GM12873 (cell line): ENCODE measurements at regions not wholly inside any gene's neighbourhood (a gene's known extent, or its start where the extent isn't known, plus 50 kb on each side); places are given as distances from the start of the nearest gene placed in this dataset.

Experiments used
- TF ChIP-seq, protein P1 (sequence below): IDR thresholded peaks from 2 replicates; pipeline ENCODE4 v1.5.1; 2012; ENCODE audit warnings: low read depth, mild to moderate bottlenecking, moderate library complexity, low read length, control low read depth; ENCODE audit not compliant: insufficient read depth; ENCODE audit errors: missing control alignments

DNA sequence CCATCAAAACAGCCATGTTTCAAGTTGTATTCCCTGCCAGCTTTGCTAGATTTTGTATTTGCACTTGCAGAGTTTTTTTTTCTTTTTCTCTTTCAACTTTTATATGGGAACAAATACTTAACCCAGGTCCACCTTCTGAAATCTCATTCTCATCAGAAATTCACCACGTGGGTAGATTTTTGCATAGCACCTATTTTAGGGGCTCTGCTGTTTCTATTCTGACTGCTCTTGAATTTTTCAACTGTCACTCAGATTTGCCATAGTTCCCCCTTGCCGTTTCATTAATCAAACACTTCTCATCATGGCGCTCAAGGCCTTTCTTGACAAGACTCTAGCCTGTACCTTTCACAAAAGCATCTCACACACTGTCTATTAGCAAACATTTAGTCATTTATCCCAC lies 767.2 kb downstream of the VRK1 start:
- TF ChIP-seq, protein P1, sequence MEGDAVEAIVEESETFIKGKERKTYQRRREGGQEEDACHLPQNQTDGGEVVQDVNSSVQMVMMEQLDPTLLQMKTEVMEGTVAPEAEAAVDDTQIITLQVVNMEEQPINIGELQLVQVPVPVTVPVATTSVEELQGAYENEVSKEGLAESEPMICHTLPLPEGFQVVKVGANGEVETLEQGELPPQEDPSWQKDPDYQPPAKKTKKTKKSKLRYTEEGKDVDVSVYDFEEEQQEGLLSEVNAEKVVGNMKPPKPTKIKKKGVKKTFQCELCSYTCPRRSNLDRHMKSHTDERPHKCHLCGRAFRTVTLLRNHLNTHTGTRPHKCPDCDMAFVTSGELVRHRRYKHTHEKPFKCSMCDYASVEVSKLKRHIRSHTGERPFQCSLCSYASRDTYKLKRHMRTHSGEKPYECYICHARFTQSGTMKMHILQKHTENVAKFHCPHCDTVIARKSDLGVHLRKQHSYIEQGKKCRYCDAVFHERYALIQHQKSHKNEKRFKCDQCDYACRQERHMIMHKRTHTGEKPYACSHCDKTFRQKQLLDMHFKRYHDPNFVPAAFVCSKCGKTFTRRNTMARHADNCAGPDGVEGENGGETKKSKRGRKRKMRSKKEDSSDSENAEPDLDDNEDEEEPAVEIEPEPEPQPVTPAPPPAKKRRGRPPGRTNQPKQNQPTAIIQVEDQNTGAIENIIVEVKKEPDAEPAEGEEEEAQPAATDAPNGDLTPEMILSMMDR: no peak

DNA sequence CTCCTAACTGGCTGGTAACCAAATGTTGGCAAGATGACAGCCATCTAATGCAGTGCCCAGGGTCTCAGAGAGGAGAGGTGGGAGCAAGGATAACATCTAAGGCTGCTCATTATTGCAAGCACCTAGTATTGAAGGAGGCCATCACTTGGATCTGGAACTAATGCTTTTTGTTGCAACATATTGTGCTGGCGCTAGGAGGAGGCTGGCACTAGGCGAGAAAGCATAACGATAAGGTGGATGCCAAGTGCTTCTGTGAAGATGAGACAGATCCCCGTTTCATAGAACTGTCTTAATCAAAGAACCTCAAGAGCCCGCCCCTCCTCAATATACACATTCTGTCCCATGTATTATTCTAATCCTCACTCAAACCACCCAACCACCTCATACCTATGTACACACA lies 774.0 kb downstream of the VRK1 start:
- TF ChIP-seq, protein P1: no peak

DNA sequence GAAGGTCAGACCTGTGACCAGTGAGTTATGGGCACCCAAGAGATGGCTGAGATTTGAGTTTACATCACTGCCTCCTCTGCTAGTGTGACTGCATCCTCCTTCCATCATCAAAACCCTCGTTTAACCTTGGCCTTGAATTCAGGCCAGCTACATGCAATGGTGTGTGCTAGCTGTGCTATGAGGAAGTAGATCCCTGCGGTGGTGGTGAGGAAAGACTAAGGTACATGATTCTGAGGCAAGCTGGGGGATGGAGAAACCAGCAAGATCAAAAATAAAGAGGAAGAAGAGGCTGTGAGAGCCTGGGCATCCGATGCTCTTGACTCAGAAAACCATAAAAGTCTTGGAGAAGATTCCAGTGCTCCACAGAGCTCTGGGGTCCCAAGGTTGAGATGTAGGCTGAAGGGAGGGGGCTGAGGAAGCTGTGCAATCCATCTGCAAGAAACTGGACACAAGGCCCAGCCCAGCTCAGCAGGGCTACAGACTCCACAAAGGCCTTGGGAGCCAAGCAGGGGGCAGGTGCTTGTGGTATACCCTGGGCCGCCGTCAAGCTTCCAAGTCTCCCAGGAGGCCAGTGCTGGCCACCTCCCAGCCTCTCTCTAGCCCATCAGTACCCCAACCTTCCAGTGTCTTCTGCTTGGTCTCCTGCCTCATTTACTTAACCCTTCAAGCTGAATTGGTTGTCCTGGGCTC lies 774.8 kb downstream of the VRK1 start:
- TF ChIP-seq, protein P1: no peak

DNA sequence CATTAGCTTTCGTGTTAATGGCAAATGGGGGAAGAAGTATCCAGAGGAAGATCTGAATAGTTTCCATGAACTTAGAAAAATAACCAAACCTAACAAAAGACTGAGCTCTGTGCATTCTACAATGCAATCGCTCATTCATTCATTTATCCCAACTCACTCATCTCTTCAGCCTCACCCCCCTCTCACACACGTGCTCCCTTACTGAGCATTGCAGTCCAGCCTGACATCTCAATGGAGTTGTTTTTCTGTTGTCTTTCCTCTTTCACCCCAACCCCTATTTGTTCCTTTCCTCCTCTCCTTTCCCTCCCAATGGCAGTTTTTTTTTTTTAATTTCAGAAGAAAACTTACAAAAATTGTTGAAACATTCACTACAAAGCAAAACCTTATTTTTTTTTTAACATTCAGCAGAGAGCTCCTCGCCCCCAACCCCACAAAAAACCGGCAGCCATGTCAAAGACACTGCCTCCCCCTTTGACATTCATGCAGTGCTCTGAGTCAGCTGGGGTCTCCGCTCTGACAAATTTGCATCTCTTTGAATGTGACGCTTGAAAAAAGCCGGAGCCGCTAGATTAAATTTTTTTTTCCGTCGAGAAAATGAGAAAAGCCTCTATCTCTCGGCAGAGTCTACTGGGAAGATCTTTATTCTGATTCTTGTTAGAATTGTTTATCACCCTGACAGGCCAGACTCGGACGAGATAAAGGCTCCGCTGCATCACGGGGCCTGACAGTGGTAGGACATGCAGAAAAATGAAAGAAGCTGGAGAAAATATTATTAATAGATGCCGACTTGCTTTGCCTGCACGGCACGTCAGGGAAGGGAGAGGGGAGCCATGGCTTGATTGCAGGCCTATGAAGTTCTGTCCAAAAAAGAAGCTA lies 775.6 kb downstream of the VRK1 start:
- TF ChIP-seq, protein P1: no peak

DNA sequence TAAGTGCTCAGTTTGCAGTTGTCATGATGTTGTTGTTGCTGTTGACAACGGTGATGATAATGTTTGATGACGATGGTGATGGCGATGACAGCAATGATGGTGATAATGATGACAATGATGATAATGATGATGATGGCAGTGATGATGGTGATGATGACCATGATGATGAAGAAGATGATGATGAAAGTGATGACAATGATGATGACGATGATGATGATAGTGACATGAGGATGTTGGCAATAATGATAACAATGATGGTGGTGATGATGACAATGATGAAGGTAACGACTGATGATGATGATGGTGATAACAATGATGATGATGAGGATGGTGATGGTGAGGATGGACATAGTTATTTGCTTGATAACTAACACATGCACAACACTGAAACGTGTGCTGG lies 778.5 kb downstream of the VRK1 start:
- TF ChIP-seq, protein P1: no peak

DNA sequence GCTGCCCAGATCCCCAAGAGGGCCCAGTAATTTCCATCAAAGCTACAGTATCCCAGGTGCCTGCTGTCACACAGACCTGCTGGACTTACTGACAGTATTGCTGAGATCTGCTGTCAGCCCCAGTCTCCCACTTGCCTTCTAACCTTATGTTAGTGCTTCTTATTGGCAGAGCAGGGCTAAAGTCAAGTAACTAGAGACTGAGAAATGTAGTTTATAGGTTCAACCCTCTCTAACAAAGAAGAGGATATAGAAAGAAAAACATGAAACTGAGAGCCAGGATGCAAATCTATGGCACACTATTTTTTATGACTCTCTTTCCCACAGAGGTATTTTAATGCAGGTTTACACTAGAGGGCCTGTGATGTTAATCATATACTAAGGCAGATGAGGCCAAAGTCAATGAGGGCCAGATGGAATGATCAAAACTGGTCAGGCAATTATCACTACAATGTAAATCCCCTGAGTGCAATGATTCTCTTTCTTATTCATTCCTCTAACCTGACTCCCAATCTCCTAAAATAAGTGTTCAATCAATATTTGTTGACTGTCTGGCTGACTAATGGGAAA lies 781.9 kb downstream of the VRK1 start:
- TF ChIP-seq, protein P1: no peak

DNA sequence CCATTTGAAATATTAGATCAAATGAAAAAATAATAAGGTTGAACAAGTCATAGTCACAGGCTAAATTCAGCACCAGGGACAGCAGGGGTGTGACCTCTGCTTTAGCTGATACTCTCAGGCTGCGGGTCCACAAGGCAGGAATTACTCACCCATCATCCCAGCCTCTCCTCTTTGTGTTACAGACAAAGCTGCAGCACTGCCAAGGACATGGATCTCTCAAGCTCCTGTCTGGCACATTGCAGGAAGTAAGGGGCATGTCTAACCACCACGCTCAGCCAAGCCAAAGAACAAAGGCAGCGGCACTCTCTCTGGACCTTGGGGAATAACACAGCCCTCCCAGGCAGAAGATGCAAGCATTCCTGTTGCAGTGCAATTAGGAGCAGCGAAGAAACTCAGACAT lies 783.8 kb downstream of the VRK1 start:
- TF ChIP-seq, protein P1: no peak
